LNCaP clone FGC (cell line): ENCODE measurements at regions not wholly inside any gene's neighbourhood (a gene's known extent, or its start where the extent isn't known, plus 50 kb on each side); places are given as distances from the start of the nearest gene placed in this dataset.

Source experiments
- DNase-seq: peaks from one replicate; pipeline ENCODE4 v3.0.0-alpha.2; 2011; ENCODE audit warnings: low read depth
- H3K4me3 ChIP-seq: 2 replicates; pipeline ENCODE4 v1.5.1; 2011; ENCODE audit warnings: mild to moderate bottlenecking, low read depth, low read length, control low read depth
- CTCF ChIP-seq: IDR thresholded peaks from 2 replicates; pipeline ENCODE4 v1.5.1; 2012; ENCODE audit warnings: mild to moderate bottlenecking; ENCODE audit not compliant: control insufficient read depth, insufficient read depth; ENCODE audit errors: extremely low read depth

GRCh38 chr5:158473016-158473635, 614.2 kb upstream of the CLINT1 start:
- TF ChIP-seq CTCF = no peak
- no peak overlapping the region for H3K4me3 ChIP-seq

GRCh38 chr5:158471535-158471924, 612.6 kb upstream of the CLINT1 start:
- no peak for TF ChIP-seq CTCF
- no peak overlapping the region for H3K4me3 ChIP-seq
- no peak for DNase-seq

More at GRCh38 chr5:158473016-158473635, 614.2 kb upstream of the CLINT1 start:
- no peak for DNase-seq

GRCh38 chr5:158470764-158471534, 612.0 kb upstream of the CLINT1 start:
- DNase-seq = no peak

GRCh38 chr5:158468444-158468843, 609.5 kb upstream of the CLINT1 start:
- DNase-seq = no peak
- no peak overlapping the region for H3K4me3 ChIP-seq
- no peak for TF ChIP-seq CTCF

More at GRCh38 chr5:158470764-158471534, 612.0 kb upstream of the CLINT1 start:
- TF ChIP-seq CTCF = no peak
- H3K4me3 ChIP-seq = no peak overlapping the region

GRCh38 chr5:158466191-158466590, 607.2 kb upstream of the CLINT1 start:
- no peak overlapping the region for H3K4me3 ChIP-seq
- no peak for DNase-seq
- TF ChIP-seq CTCF = no peak

- no peak for DNase-seq
- no peak for TF ChIP-seq CTCF
These were observed 606.4 kb upstream of the CLINT1 start for GRCh38 chr5:158465086-158465972.

More at GRCh38 chr5:158465086-158465972, 606.4 kb upstream of the CLINT1 start:
- no peak overlapping the region for H3K4me3 ChIP-seq
